ENCODE measurements at regions not wholly inside any gene's neighbourhood (a gene's known extent, or its start where the extent isn't known, plus 50 kb on each side); places are given as distances from the start of the nearest gene placed in this dataset.

DNA sequence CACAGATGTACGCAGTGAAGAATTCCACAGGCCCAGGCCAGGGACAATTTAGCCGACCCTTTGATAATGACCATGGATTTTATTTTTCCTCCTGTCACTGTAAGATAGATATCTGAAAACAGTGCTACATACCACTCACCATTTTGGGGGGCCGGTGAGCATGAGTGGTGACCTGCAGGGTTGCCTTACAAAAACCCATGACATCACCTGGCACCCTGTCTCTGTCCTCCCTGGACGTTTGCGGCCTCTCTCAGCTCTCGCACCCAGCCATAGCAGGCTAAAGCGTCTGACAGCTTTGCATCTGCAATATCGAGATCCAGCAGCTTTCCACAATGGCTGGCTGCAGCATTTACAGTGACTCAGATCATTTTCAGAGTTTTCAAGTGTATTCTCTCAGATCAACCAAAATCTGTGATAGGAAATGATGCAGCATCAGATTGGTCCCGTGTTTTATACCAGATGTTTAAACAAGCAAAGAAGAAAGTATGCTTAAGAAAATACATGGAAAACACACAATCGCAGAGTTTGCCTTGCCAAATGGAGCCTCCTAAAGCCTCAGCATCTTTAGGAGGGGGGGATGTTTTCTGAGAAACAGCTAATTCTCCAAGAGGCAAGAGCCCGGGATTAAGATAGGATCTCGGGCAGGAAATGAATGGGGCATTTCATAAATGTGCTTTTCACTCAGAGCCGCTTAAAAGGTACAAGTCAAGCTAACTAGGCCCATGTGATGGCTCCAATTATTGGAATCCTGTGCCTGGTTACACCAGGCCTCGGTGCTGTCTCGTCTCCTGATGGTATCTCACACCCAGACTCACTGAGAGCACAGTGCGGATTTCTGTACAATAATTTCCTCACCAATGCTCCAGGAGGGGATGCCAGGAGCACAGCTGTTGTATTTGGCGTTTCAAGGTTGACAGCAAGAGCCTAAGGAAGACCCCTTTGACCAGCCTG is 257.3 kb downstream of the XXYLT1 start:
- no peak for DNase-seq (ENCODE audit: low spot score)

DNA sequence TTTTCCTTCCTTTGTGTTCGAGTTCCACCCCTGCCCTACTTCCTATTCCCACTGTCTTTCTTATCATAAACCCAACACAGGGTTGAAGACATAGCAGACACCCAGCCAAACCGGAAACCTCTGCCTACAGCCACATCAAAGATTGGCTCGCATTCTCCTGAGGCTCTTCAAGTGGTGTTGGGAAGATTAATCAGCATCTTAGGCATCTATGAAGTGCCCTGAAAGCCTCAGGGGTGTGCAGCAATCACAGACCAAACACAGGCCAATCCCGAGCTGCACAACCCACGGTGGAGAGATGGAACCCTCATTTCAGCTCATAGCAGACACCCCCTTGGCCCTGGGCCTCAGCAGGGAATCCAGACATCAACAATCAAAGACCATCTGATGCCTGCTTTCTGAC is 255.9 kb downstream of the XXYLT1 start:
- no peak for DNase-seq (ENCODE audit: low spot score)

- no peak for DNase-seq (ENCODE audit: low spot score)
Measured at GRCh38 chr3:195017151-195017550, 253.8 kb downstream of the XXYLT1 start.
